GM04504 (cell line): ENCODE measurements at regions not wholly inside any gene's neighbourhood (a gene's known extent, or its start where the extent isn't known, plus 50 kb on each side); places are given as distances from the start of the nearest gene placed in this dataset.
A peak's percentile ranks its signal among the peaks of the same experiment; 100 is the strongest.
"Not testable (repeated sequence)": the region's sequence is repeated elsewhere in the genome, so short reads cannot be mapped to it uniquely, and the experiment has no call there.

Source experiments
- DNase-seq: peaks from one replicate; pipeline ENCODE4 v3.0.0-alpha.2; 2012; ENCODE audit warnings: low read depth

GRCh38 chr4:54581807-54582206 lies 76.0 kb upstream of the KIT start:
- no peak for DNase-seq

GRCh38 chr4:54585321-54586000 lies 72.3 kb upstream of the KIT start:
- DNase-seq: peak; percentile 35

- peak; percentile 65 for DNase-seq
Measured at GRCh38 chr4:54586320-54586955, 71.3 kb upstream of the KIT start.

- no peak for DNase-seq
Measured at GRCh38 chr4:54587107-54587891, 70.5 kb upstream of the KIT start.

DNA sequence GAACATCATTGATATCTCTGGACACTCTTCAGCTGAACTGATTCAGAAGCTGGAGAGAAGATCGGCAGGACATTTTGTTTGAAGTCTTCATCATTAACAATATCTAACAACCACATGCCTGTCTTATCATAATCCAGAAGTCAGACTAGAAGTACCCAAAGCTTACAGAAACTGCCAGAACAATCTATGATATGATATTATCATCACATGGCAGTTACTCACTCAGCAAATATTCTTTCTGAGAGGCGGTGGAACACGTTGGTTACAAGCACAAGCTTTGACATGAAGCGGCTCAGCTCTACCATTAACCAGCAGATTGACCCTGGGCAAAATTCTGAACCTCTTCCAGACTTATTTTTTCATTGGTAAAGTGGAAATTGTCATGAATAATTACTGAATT lies 69.4 kb upstream of the KIT start:
- DNase-seq: no peak

GRCh38 chr4:54589586-54589985 lies 68.2 kb upstream of the KIT start:
- DNase-seq: no peak

- DNase-seq: no peak
Measured at GRCh38 chr4:54593795-54594322, 63.9 kb upstream of the KIT start.

DNA sequence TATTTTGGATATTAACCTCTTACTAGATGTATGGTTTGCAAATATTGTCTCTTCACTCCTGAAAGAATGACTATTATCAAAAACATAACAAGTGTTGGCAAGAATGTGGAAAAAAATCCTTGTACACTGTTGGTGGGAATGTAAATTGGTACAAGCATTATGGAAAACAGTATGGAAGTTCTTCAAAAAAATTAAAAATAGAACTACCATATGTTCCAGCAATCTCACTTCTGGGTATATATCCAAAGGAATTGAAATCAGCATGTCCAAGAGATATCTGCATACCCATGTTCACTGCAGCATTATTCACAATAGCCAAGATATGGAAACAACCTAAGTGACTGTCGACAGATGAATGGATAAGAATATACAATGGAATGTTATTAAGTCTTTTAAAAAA lies 61.6 kb upstream of the KIT start:
- no peak for DNase-seq

GRCh38 chr4:54597678-54598077 lies 60.1 kb upstream of the KIT start:
- not testable (repeated sequence) for DNase-seq

GRCh38 chr4:54602175-54602574 lies 55.6 kb upstream of the KIT start:
- not testable (repeated sequence) for DNase-seq

GRCh38 chr4:54607067-54607466 lies 50.7 kb upstream of the KIT start:
- no peak for DNase-seq

DNA sequence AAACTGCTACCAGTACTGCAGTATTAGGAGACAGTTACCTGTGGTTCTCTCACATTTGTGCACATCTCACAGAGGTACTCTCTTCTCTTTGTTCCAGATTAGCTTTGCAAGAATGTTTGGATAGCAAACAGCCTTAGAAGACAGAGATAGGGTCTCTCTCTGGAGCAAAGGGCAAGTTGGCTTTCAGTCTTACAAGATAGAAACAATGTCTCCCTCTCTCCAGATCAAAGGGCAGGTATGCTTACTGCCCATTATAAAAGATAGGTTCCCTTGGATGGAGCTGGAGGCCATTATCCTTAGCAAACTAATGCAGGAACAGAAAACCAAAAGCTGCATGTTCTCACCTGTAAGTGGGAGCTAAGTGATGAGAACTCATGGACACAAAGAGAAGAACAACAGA lies 50.2 kb upstream of the KIT start:
- no peak for DNase-seq
